Peyer's patch (tissue), 4 donors: ENCODE measurements at regions not wholly inside any gene's neighbourhood (a gene's known extent, or its start where the extent isn't known, plus 50 kb on each side); places are given as distances from the start of the nearest gene placed in this dataset.

ENCODE experiments used
- CTCF ChIP-seq, 6 experiments: fragments of 450-650 bp in 4 of 6; fragments of 200-600 bp in 2 of 6; sonication (generic) in 1 of 6; IDR thresholded peaks; one replicate each; pipeline ENCODE4 v1.5.1; 2017 to 2019; ENCODE audit warnings: antibody characterized with exemption in 6 of 6, mild to moderate bottlenecking in 3 of 6, moderate library complexity in 1 of 6
- POLR2A ChIP-seq, 2 donors: fragments of 450-650 bp; IDR thresholded peaks; one replicate each; pipeline ENCODE4 v1.5.1; 2017; ENCODE audit warnings: antibody characterized with exemption in 2 of 2, mild to moderate bottlenecking in 2 of 2, moderate library complexity in 2 of 2

GRCh38 chr2:220512419-220512818 is 885.0 kb downstream of the SLC4A3 start:
- TF ChIP-seq CTCF (IDR thresholded peaks at IDR 0.05), result no peak
- TF ChIP-seq POLR2A (IDR thresholded peaks at IDR 0.05), result no peak
